ENCODE measurements at regions not wholly inside any gene's neighbourhood (a gene's known extent, or its start where the extent isn't known, plus 50 kb on each side); places are given as distances from the start of the nearest gene placed in this dataset.

DNA sequence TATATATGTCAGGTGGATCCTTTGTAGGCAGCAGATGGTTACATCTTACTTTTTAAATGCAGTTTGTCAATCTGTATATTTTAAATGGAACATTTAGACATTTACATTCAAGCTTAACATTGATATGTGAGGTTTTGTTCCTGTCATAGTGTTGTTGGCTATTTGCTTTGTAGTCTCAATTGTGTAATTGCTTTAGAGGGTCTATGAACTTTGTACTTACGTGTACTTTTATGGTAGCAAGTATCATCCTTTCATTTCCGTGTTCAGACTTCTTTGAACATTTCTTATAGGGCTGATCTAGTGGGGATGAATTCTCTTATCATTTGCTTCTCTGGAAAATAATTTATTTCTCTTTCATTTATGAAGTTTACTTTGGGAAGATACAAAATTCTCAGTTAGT lies 656.0 kb downstream of the OTOL1 start:
- no peak for TF ChIP-seq CTCF (conservative IDR thresholded peaks at IDR 0.05; ENCODE audit: low read depth, low read length)
- no peak for TF ChIP-seq EZH2phosphoT487 (IDR thresholded peaks at IDR 0.05; ENCODE audit: borderline replicate concordance, low read length)
- TF ChIP-seq EZH2 (IDR thresholded peaks at IDR 0.05; ENCODE audit: low read length, unreplicated experiment): no peak
